A673 (cell line): ENCODE measurements at regions not wholly inside any gene's neighbourhood (a gene's known extent, or its start where the extent isn't known, plus 50 kb on each side); places are given as distances from the start of the nearest gene placed in this dataset.

ENCODE experiments used
- BruUV-seq: library from RNA; stranded (reverse); fragments of 400-500 nt; replicated peaks from 2 replicates; lab custom pipeline; 2021; lab: Mats Ljungman, UMichigan
- CTCF ChIA-PET: fragments of 300-600 bp; sonication (Branson Sonifier 250); formaldehyde crosslinking; loops from one replicate; lab custom pipeline; 2022; ENCODE audit warnings: antibody characterized with exemption; lab: Charles Lee
- POLR2A ChIA-PET: fragments of 300-600 bp; sonication (Branson Sonifier 250); formaldehyde crosslinking; loops from one replicate; lab custom pipeline; 2022; ENCODE audit warnings: antibody characterized with exemption; ENCODE audit not compliant: low non-redundant PET; lab: Charles Lee
- DNase-seq: peaks from one replicate; pipeline ENCODE4 v3.0.0-alpha.2; 2015; ENCODE audit warnings: low spot score
- H3K27ac ChIP-seq: fragments of 200-600 bp; sonication (generic); 2 replicates; pipeline ENCODE4 v1.5.1; 2016; ENCODE audit warnings: mixed run types, low read depth, mild to moderate bottlenecking, mixed read lengths, antibody characterized with exemption, low read length; ENCODE audit not compliant: poor library complexity, severe bottlenecking
- H3K27me3 ChIP-seq: fragments of 200-600 bp; sonication (generic); replicated peaks from 2 replicates; pipeline ENCODE4 v1.6.1; 2017; ENCODE audit warnings: mixed run types, low read depth, mild to moderate bottlenecking, mixed read lengths, antibody characterized with exemption, low read length; ENCODE audit not compliant: insufficient read depth, poor library complexity
- H3K36me3 ChIP-seq: fragments of 200-600 bp; sonication (generic); 2 replicates; pipeline ENCODE4 v1.6.1; 2016; ENCODE audit warnings: mixed run types, mild to moderate bottlenecking, mixed read lengths, antibody characterized with exemption, low read length; ENCODE audit not compliant: insufficient read depth, poor library complexity, severe bottlenecking
- H3K4me1 ChIP-seq: fragments of 200-600 bp; sonication (generic); 2 replicates; pipeline ENCODE4 v1.6.1; 2017; ENCODE audit warnings: mixed run types, mild to moderate bottlenecking, mixed read lengths, antibody characterized with exemption, low read length; ENCODE audit not compliant: insufficient read depth, poor library complexity, severe bottlenecking
- H3K4me3 ChIP-seq: fragments of 200-600 bp; sonication (generic); 2 replicates; pipeline ENCODE4 v1.5.1; 2016; ENCODE audit warnings: low read depth, mixed run types, mild to moderate bottlenecking, mixed read lengths, low read length; ENCODE audit not compliant: poor library complexity, severe bottlenecking
- H3K9me3 ChIP-seq: fragments of 200-600 bp; sonication (generic); 2 replicates; pipeline ENCODE4 v1.6.1; 2016; ENCODE audit warnings: mixed run types, low read depth, mild to moderate bottlenecking, mixed read lengths, antibody characterized with exemption, low read length; ENCODE audit not compliant: poor library complexity, severe bottlenecking
- EZH2 ChIP-seq: fragments of 200-600 bp; sonication (generic); IDR thresholded peaks from 2 replicates; pipeline ENCODE4 v1.6.1; 2017; ENCODE audit warnings: borderline replicate concordance, low read depth, mild to moderate bottlenecking, mixed read lengths, antibody characterized with exemption, low read length; ENCODE audit not compliant: poor library complexity, severe bottlenecking
- intact Hi-C: fragments of 100-400 bp; cut with micrococcal nuclease; formaldehyde crosslinking; loops from one replicate; pipeline ENCODE4 v1.10.0; 2022; ENCODE audit not compliant: unreplicated experiment
- TF ChIP-seq, protein P1 (sequence below): fragments of 300-800, 200-600 bp; sonication (generic); conservative IDR thresholded peaks from 2 replicates; pipeline ENCODE4 v1.5.1; 2017; ENCODE audit warnings: low read depth, mild to moderate bottlenecking, antibody characterized with exemption, low read length, moderate library complexity, mixed read lengths

DNA sequence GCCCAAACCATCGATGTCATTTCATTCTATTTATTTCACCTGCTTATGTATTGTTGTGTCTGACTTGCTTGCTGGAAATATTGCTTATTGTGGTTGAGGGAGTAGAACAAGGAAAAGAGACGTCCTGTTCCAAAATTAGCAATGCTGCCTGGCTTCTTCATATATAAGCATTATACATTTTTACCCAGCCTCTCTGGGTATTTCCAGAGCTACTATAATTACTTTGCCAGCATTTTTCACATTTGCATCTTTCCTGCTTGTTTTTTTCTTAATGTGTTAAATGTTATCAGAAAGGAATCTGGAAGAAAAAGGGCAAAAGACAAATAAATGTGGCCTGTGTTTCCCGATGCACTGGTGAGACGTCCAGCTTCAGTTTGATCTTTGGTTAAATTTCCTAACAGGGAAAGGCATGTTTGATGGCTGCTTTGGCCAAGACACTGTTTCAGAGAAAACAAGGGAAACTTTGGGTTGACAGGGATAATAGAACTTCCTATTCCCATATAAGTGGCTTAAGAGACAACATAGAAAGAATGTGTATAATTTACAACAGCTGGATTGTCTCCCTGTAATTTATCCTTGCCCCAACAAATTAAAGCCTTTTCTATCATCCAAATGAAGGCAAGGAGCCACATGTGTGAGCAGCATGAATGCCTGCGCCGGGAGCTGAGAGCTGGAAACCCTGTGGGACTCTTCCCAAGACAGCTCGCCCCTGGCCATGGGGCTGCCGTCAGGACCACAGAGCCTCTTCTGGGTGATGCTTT lies 671.1 kb upstream of the CELF2 start:
- H3K4me3 ChIP-seq: no peak overlapping the region
- no TSS peak for BruUV-seq
- intact Hi-C loops: no loop called here
- H3K9me3 ChIP-seq: no peaks in the 10 kb centered on the region
- no peaks in the 10 kb centered on the region for H3K36me3 ChIP-seq
- no peak overlapping the region for H3K27ac ChIP-seq
- H3K27me3 ChIP-seq: no peaks in the 10 kb centered on the region
- POLR2A ChIA-PET: no interaction called here
- CTCF ChIA-PET: no interaction called here
- H3K4me1 ChIP-seq: no peaks in the 10 kb centered on the region
- TF ChIP-seq, protein P1, sequence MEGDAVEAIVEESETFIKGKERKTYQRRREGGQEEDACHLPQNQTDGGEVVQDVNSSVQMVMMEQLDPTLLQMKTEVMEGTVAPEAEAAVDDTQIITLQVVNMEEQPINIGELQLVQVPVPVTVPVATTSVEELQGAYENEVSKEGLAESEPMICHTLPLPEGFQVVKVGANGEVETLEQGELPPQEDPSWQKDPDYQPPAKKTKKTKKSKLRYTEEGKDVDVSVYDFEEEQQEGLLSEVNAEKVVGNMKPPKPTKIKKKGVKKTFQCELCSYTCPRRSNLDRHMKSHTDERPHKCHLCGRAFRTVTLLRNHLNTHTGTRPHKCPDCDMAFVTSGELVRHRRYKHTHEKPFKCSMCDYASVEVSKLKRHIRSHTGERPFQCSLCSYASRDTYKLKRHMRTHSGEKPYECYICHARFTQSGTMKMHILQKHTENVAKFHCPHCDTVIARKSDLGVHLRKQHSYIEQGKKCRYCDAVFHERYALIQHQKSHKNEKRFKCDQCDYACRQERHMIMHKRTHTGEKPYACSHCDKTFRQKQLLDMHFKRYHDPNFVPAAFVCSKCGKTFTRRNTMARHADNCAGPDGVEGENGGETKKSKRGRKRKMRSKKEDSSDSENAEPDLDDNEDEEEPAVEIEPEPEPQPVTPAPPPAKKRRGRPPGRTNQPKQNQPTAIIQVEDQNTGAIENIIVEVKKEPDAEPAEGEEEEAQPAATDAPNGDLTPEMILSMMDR: no peak
- no peak for TF ChIP-seq EZH2
- no peak for DNase-seq

- H3K4me1 ChIP-seq: no peaks in the 10 kb centered on the region
- CTCF ChIA-PET: no interaction called here
Measured at GRCh38 chr10:10350050-10350449, 667.6 kb upstream of the CELF2 start.

GRCh38 chr10:10351451-10351850 lies 666.2 kb upstream of the CELF2 start:
- no TSS peak for BruUV-seq
- ChIA-PET POLR2A (no interaction called here), CTCF (no interaction called here)
- Histone ChIP-seq H3K9me3 (no peaks in the 10 kb centered on the region), H3K4me3 (no peak overlapping the region), H3K4me1 (no peaks in the 10 kb centered on the region), H3K36me3 (no peaks in the 10 kb centered on the region), H3K27ac (no peak overlapping the region), H3K27me3 (no peaks in the 10 kb centered on the region)
- intact Hi-C loops: no loop called here
- DNase-seq: no peak
- no peak for TF ChIP-seq EZH2
- TF ChIP-seq, protein P1: no peak

More at GRCh38 chr10:10350050-10350449, 667.6 kb upstream of the CELF2 start:
- Histone ChIP-seq H3K27me3 (no peaks in the 10 kb centered on the region), H3K27ac (no peak overlapping the region), H3K9me3 (no peaks in the 10 kb centered on the region), H3K4me3 (no peak overlapping the region), H3K36me3 (no peaks in the 10 kb centered on the region)
- intact Hi-C loops: no loop called here
- no peak for DNase-seq
- TF ChIP-seq, protein P1: no peak
- TF ChIP-seq EZH2: no peak
- BruUV-seq: no TSS peak
- POLR2A ChIA-PET: no interaction called here
